ENCODE measurements at regions not wholly inside any gene's neighbourhood (a gene's known extent, or its start where the extent isn't known, plus 50 kb on each side); places are given as distances from the start of the nearest gene placed in this dataset.
"Not testable (repeated sequence)": the region's sequence is repeated elsewhere in the genome, so short reads cannot be mapped to it uniquely, and the experiment has no call there.

- DNase-seq (ENCODE audit: low read depth, low spot score); CTCF ChIA-PET; intact Hi-C loops (cut with micrococcal nuclease; ENCODE audit: unreplicated experiment); POLR2A ChIA-PET; H3K27ac ChIP-seq (ENCODE audit: low read length); H3K9me3 ChIP-seq (ENCODE audit: control insufficient read depth, insufficient read depth, low read depth, low read length); H3K4me3 ChIP-seq (ENCODE audit: low read depth in 2 of 2, low read length in 2 of 2); H3K27me3 ChIP-seq (ENCODE audit: control insufficient read depth, insufficient read depth, low read length); in situ Hi-C loops (cut with HindIII; ENCODE audit: low pct_unique_long_range_greater_than_20kb, low sequenced_read_pairs); H3K4me1 ChIP-seq (ENCODE audit: control insufficient read depth, insufficient read depth, low read length); ATAC-seq; H3K36me3 ChIP-seq (ENCODE audit: control insufficient read depth, insufficient read depth, low read length); BruUV-seq (replicated peaks): not testable (repeated sequence)
Observed at GRCh38 chr21:10100873-10101272, 420.5 kb upstream of the TPTE start.

- H3K27ac ChIP-seq (ENCODE audit: low read length); H3K4me3 ChIP-seq (ENCODE audit: low read depth in 2 of 2, low read length in 2 of 2); CTCF ChIA-PET; BruUV-seq (replicated peaks); H3K36me3 ChIP-seq (ENCODE audit: control insufficient read depth, insufficient read depth, low read length); intact Hi-C loops (cut with micrococcal nuclease; ENCODE audit: unreplicated experiment); H3K9me3 ChIP-seq (ENCODE audit: control insufficient read depth, insufficient read depth, low read depth, low read length); POLR2A ChIA-PET; DNase-seq (ENCODE audit: low read depth, low spot score); H3K27me3 ChIP-seq (ENCODE audit: control insufficient read depth, insufficient read depth, low read length); H3K4me1 ChIP-seq (ENCODE audit: control insufficient read depth, insufficient read depth, low read length); ATAC-seq; in situ Hi-C loops (cut with HindIII; ENCODE audit: low pct_unique_long_range_greater_than_20kb, low sequenced_read_pairs): not testable (repeated sequence)
Observed at GRCh38 chr21:10119342-10119741, 402.0 kb upstream of the TPTE start.

GRCh38 chr21:10119746-10120535 lies 401.4 kb upstream of the TPTE start:
- POLR2A ChIA-PET; H3K4me3 ChIP-seq (ENCODE audit: low read depth in 2 of 2, low read length in 2 of 2); BruUV-seq (replicated peaks); H3K4me1 ChIP-seq (ENCODE audit: control insufficient read depth, insufficient read depth, low read length); ATAC-seq; DNase-seq (ENCODE audit: low read depth, low spot score); H3K9me3 ChIP-seq (ENCODE audit: control insufficient read depth, insufficient read depth, low read depth, low read length); intact Hi-C loops (cut with micrococcal nuclease; ENCODE audit: unreplicated experiment); H3K36me3 ChIP-seq (ENCODE audit: control insufficient read depth, insufficient read depth, low read length); CTCF ChIA-PET; in situ Hi-C loops (cut with HindIII; ENCODE audit: low pct_unique_long_range_greater_than_20kb, low sequenced_read_pairs); H3K27ac ChIP-seq (ENCODE audit: low read length); H3K27me3 ChIP-seq (ENCODE audit: control insufficient read depth, insufficient read depth, low read length): not testable (repeated sequence)

- POLR2A ChIA-PET; H3K27ac ChIP-seq (ENCODE audit: low read length); H3K4me3 ChIP-seq (ENCODE audit: low read depth in 2 of 2, low read length in 2 of 2); BruUV-seq (replicated peaks); CTCF ChIA-PET; intact Hi-C loops (cut with micrococcal nuclease; ENCODE audit: unreplicated experiment); H3K36me3 ChIP-seq (ENCODE audit: control insufficient read depth, insufficient read depth, low read length); H3K9me3 ChIP-seq (ENCODE audit: control insufficient read depth, insufficient read depth, low read depth, low read length); H3K27me3 ChIP-seq (ENCODE audit: control insufficient read depth, insufficient read depth, low read length); H3K4me1 ChIP-seq (ENCODE audit: control insufficient read depth, insufficient read depth, low read length); DNase-seq (ENCODE audit: low read depth, low spot score); in situ Hi-C loops (cut with HindIII; ENCODE audit: low pct_unique_long_range_greater_than_20kb, low sequenced_read_pairs); ATAC-seq: not testable (repeated sequence)
Observed at GRCh38 chr21:10120536-10120934, 400.8 kb upstream of the TPTE start.

GRCh38 chr21:10120965-10121550 lies 400.3 kb upstream of the TPTE start:
- H3K36me3 ChIP-seq (ENCODE audit: control insufficient read depth, insufficient read depth, low read length); H3K4me1 ChIP-seq (ENCODE audit: control insufficient read depth, insufficient read depth, low read length); H3K4me3 ChIP-seq (ENCODE audit: low read depth in 2 of 2, low read length in 2 of 2); POLR2A ChIA-PET; ATAC-seq; H3K9me3 ChIP-seq (ENCODE audit: control insufficient read depth, insufficient read depth, low read depth, low read length); H3K27me3 ChIP-seq (ENCODE audit: control insufficient read depth, insufficient read depth, low read length); in situ Hi-C loops (cut with HindIII; ENCODE audit: low pct_unique_long_range_greater_than_20kb, low sequenced_read_pairs); intact Hi-C loops (cut with micrococcal nuclease; ENCODE audit: unreplicated experiment); DNase-seq (ENCODE audit: low read depth, low spot score); CTCF ChIA-PET; H3K27ac ChIP-seq (ENCODE audit: low read length); BruUV-seq (replicated peaks): not testable (repeated sequence)

GRCh38 chr21:10121816-10122455 lies 399.4 kb upstream of the TPTE start:
- H3K4me1 ChIP-seq (ENCODE audit: control insufficient read depth, insufficient read depth, low read length); H3K9me3 ChIP-seq (ENCODE audit: control insufficient read depth, insufficient read depth, low read depth, low read length); ATAC-seq; BruUV-seq (replicated peaks); POLR2A ChIA-PET; intact Hi-C loops (cut with micrococcal nuclease; ENCODE audit: unreplicated experiment); H3K4me3 ChIP-seq (ENCODE audit: low read depth in 2 of 2, low read length in 2 of 2); H3K27me3 ChIP-seq (ENCODE audit: control insufficient read depth, insufficient read depth, low read length); H3K36me3 ChIP-seq (ENCODE audit: control insufficient read depth, insufficient read depth, low read length); in situ Hi-C loops (cut with HindIII; ENCODE audit: low pct_unique_long_range_greater_than_20kb, low sequenced_read_pairs); H3K27ac ChIP-seq (ENCODE audit: low read length); DNase-seq (ENCODE audit: low read depth, low spot score); CTCF ChIA-PET: not testable (repeated sequence)

GRCh38 chr21:10122801-10123507 lies 398.4 kb upstream of the TPTE start:
- in situ Hi-C loops (cut with HindIII; ENCODE audit: low pct_unique_long_range_greater_than_20kb, low sequenced_read_pairs); intact Hi-C loops (cut with micrococcal nuclease; ENCODE audit: unreplicated experiment); H3K27ac ChIP-seq (ENCODE audit: low read length); DNase-seq (ENCODE audit: low read depth, low spot score); BruUV-seq (replicated peaks); ATAC-seq; POLR2A ChIA-PET; H3K4me1 ChIP-seq (ENCODE audit: control insufficient read depth, insufficient read depth, low read length); H3K36me3 ChIP-seq (ENCODE audit: control insufficient read depth, insufficient read depth, low read length); H3K27me3 ChIP-seq (ENCODE audit: control insufficient read depth, insufficient read depth, low read length); H3K9me3 ChIP-seq (ENCODE audit: control insufficient read depth, insufficient read depth, low read depth, low read length); CTCF ChIA-PET; H3K4me3 ChIP-seq (ENCODE audit: low read depth in 2 of 2, low read length in 2 of 2): not testable (repeated sequence)
